ENCODE measurements at regions not wholly inside any gene's neighbourhood (a gene's known extent, or its start where the extent isn't known, plus 50 kb on each side); places are given as distances from the start of the nearest gene placed in this dataset.

GRCh38 chr13:64546371-64546770 lies 2683.8 kb downstream of the PCDH9 start:
- no peak for TF ChIP-seq CTCF (IDR thresholded peaks at IDR 0.05; ENCODE audit: poor library complexity)
- no peak for TF ChIP-seq EZH2 (IDR thresholded peaks at IDR 0.05; ENCODE audit: borderline replicate concordance)

Data from hepatocyte (in vitro differentiated cells).